IPS DF 6.9 (cell line): ENCODE measurements at regions not wholly inside any gene's neighbourhood (a gene's known extent, or its start where the extent isn't known, plus 50 kb on each side); places are given as distances from the start of the nearest gene placed in this dataset.

Source experiments
- DNase-seq: peaks from one replicate; pipeline ENCODE4 v3.0.0-alpha.2; 2013; ENCODE audit warnings: low read depth, low spot score
- H3K27ac ChIP-seq: one replicate; pipeline ENCODE4 v1.5.1; 2013; ENCODE audit warnings: low read length, control low read depth
- H3K27me3 ChIP-seq: 2 replicates; pipeline ENCODE4 v1.6.1; 2013; ENCODE audit warnings: mild to moderate bottlenecking, low read length; ENCODE audit not compliant: control insufficient read depth, insufficient read depth
- H3K36me3 ChIP-seq: 2 replicates; pipeline ENCODE4 v1.6.1; 2013; ENCODE audit warnings: low read length; ENCODE audit not compliant: control insufficient read depth, insufficient read depth
- H3K4me1 ChIP-seq: 2 replicates; pipeline ENCODE4 v1.6.1; 2013; ENCODE audit warnings: low read length; ENCODE audit not compliant: control insufficient read depth, insufficient read depth
- H3K4me3 ChIP-seq: 2 replicates; pipeline ENCODE4 v1.5.1; 2013; ENCODE audit warnings: mild to moderate bottlenecking, low read length
- H3K9me3 ChIP-seq: 2 replicates; pipeline ENCODE4 v1.6.1; 2013; ENCODE audit warnings: low read length, inconsistent platforms; ENCODE audit not compliant: control insufficient read depth, insufficient read depth
- WGBS: extraction: QIAGEN DNeasy Blood & Tissue Kit; methylation state at CpG from one replicate; pipeline ENCODE4 v1.1.7; 2013; ENCODE audit warnings: mixed read lengths, missing lambda C conversion rate; ENCODE audit not compliant: insufficient read length, insufficient coverage; 5-methylcytosine and 5-hydroxymethylcytosine counted together

- no peaks in the 10 kb centered on the region for H3K9me3 ChIP-seq
- H3K27ac ChIP-seq: no peak overlapping the region
- WGBS: no CpG with 5 or more reads among the region's 9 CpGs
- H3K4me1 ChIP-seq: peaks cover 2% of the 10 kb centered on the region
- no peak for DNase-seq
- no peaks in the 10 kb centered on the region for H3K36me3 ChIP-seq
- H3K27me3 ChIP-seq: no peaks in the 10 kb centered on the region
- no peak overlapping the region for H3K4me3 ChIP-seq
These were observed 284.4 kb downstream of the SOX11 start for GRCh38 chr2:5976531-5977065.

GRCh38 chr2:5977477-5977876 lies 285.3 kb downstream of the SOX11 start:
- Histone ChIP-seq H3K27me3 (no peaks in the 10 kb centered on the region), H3K4me3 (no peak overlapping the region), H3K27ac (no peak overlapping the region), H3K9me3 (no peaks in the 10 kb centered on the region), H3K36me3 (no peaks in the 10 kb centered on the region), H3K4me1 (peaks cover 2% of the 10 kb centered on the region)
- DNase-seq: no peak
- WGBS: no CpG with 5 or more reads among the region's 2 CpGs

- DNase-seq: no peak
- Histone ChIP-seq H3K4me3 (no peak overlapping the region), H3K9me3 (no peaks in the 10 kb centered on the region), H3K36me3 (no peaks in the 10 kb centered on the region), H3K27me3 (no peaks in the 10 kb centered on the region), H3K27ac (no peak overlapping the region), H3K4me1 (peaks cover 2% of the 10 kb centered on the region)
- WGBS: no CpG with 5 or more reads among the region's 4 CpGs
These were observed 286.1 kb downstream of the SOX11 start for GRCh38 chr2:5978131-5978751.

- H3K36me3 ChIP-seq: no peaks in the 10 kb centered on the region
- H3K27ac ChIP-seq: no peak overlapping the region
- no CpG with 5 or more reads among the region's 16 CpGs for WGBS
- H3K9me3 ChIP-seq: no peaks in the 10 kb centered on the region
- H3K4me3 ChIP-seq: no peak overlapping the region
- H3K27me3 ChIP-seq: no peaks in the 10 kb centered on the region
- no peak for DNase-seq
- H3K4me1 ChIP-seq: no peaks in the 10 kb centered on the region
These were observed 288.4 kb downstream of the SOX11 start for GRCh38 chr2:5980450-5981190.

- H3K9me3 ChIP-seq: no peaks in the 10 kb centered on the region
- no peaks in the 10 kb centered on the region for H3K36me3 ChIP-seq
- no peak overlapping the region for H3K4me3 ChIP-seq
- DNase-seq: no peak
- no CpG with 5 or more reads among the region's 16 CpGs for WGBS
- H3K27ac ChIP-seq: no peak overlapping the region
- no peaks in the 10 kb centered on the region for H3K27me3 ChIP-seq
- H3K4me1 ChIP-seq: no peaks in the 10 kb centered on the region
These were observed 290.2 kb downstream of the SOX11 start for GRCh38 chr2:5982193-5982902.

GRCh38 chr2:5982903-5983265 lies 290.7 kb downstream of the SOX11 start:
- Histone ChIP-seq H3K27me3 (no peaks in the 10 kb centered on the region), H3K36me3 (no peaks in the 10 kb centered on the region), H3K9me3 (no peaks in the 10 kb centered on the region), H3K27ac (no peak overlapping the region), H3K4me3 (no peak overlapping the region), H3K4me1 (no peaks in the 10 kb centered on the region)
- no CpG with 5 or more reads among the region's 11 CpGs for WGBS
- DNase-seq: no peak

GRCh38 chr2:5983511-5984272 lies 291.5 kb downstream of the SOX11 start:
- no peaks in the 10 kb centered on the region for H3K36me3 ChIP-seq
- H3K27me3 ChIP-seq: no peaks in the 10 kb centered on the region
- no peak for DNase-seq
- no peak overlapping the region for H3K27ac ChIP-seq
- H3K9me3 ChIP-seq: no peaks in the 10 kb centered on the region
- no peaks in the 10 kb centered on the region for H3K4me1 ChIP-seq
- WGBS: no CpG with 5 or more reads among the region's 13 CpGs
- H3K4me3 ChIP-seq: no peak overlapping the region

GRCh38 chr2:5984273-5984655 lies 292.1 kb downstream of the SOX11 start:
- DNase-seq: no peak
- H3K27ac ChIP-seq: no peak overlapping the region
- no peak overlapping the region for H3K4me3 ChIP-seq
- H3K36me3 ChIP-seq: no peaks in the 10 kb centered on the region
- no peaks in the 10 kb centered on the region for H3K27me3 ChIP-seq
- no peaks in the 10 kb centered on the region for H3K9me3 ChIP-seq
- H3K4me1 ChIP-seq: no peaks in the 10 kb centered on the region
- WGBS: no CpG with 5 or more reads among the region's 2 CpGs

GRCh38 chr2:5984946-5985345 lies 292.8 kb downstream of the SOX11 start:
- no peaks in the 10 kb centered on the region for H3K4me1 ChIP-seq
- no peak for DNase-seq
- H3K9me3 ChIP-seq: no peaks in the 10 kb centered on the region
- no peak overlapping the region for H3K4me3 ChIP-seq
- no peaks in the 10 kb centered on the region for H3K36me3 ChIP-seq
- no peak overlapping the region for H3K27ac ChIP-seq
- no peaks in the 10 kb centered on the region for H3K27me3 ChIP-seq
- no CpG with 5 or more reads among the region's 6 CpGs for WGBS
